VCaP (cell line): ENCODE measurements at regions not wholly inside any gene's neighbourhood (a gene's known extent, or its start where the extent isn't known, plus 50 kb on each side); places are given as distances from the start of the nearest gene placed in this dataset.

ENCODE experiments used
- H3K27ac ChIP-seq: fragments of 450-650 bp; 2 replicates; pipeline ENCODE4 v1.5.1; 2017
- TF ChIP-seq, protein P1 (sequence below): fragments of 450-650 bp; conservative IDR thresholded peaks from 2 replicates; pipeline ENCODE4 v1.5.1; 2017; ENCODE audit warnings: mild to moderate bottlenecking, moderate library complexity

- H3K27ac ChIP-seq = no peak overlapping the region
- TF ChIP-seq, protein P1, sequence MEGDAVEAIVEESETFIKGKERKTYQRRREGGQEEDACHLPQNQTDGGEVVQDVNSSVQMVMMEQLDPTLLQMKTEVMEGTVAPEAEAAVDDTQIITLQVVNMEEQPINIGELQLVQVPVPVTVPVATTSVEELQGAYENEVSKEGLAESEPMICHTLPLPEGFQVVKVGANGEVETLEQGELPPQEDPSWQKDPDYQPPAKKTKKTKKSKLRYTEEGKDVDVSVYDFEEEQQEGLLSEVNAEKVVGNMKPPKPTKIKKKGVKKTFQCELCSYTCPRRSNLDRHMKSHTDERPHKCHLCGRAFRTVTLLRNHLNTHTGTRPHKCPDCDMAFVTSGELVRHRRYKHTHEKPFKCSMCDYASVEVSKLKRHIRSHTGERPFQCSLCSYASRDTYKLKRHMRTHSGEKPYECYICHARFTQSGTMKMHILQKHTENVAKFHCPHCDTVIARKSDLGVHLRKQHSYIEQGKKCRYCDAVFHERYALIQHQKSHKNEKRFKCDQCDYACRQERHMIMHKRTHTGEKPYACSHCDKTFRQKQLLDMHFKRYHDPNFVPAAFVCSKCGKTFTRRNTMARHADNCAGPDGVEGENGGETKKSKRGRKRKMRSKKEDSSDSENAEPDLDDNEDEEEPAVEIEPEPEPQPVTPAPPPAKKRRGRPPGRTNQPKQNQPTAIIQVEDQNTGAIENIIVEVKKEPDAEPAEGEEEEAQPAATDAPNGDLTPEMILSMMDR = no peak
Measured at GRCh38 chr20:10826111-10826510, 152.3 kb upstream of the JAG1 start.

- no peak overlapping the region for H3K27ac ChIP-seq
- TF ChIP-seq, protein P1 = no peak
Measured at GRCh38 chr20:10828180-10828579, 154.4 kb upstream of the JAG1 start.

- no peak overlapping the region for H3K27ac ChIP-seq
- TF ChIP-seq, protein P1 = no peak
Measured at GRCh38 chr20:10832141-10832540, 158.3 kb upstream of the JAG1 start.

- no peak overlapping the region for H3K27ac ChIP-seq
- TF ChIP-seq, protein P1 = no peak
Measured at GRCh38 chr20:10837901-10838300, 164.1 kb upstream of the JAG1 start.

GRCh38 chr20:10842116-10842515, 168.3 kb upstream of the JAG1 start:
- H3K27ac ChIP-seq = peak overlapping the region; percentile 26; the same call in 1 of the 2 replicates
- TF ChIP-seq, protein P1 = no peak

DNA sequence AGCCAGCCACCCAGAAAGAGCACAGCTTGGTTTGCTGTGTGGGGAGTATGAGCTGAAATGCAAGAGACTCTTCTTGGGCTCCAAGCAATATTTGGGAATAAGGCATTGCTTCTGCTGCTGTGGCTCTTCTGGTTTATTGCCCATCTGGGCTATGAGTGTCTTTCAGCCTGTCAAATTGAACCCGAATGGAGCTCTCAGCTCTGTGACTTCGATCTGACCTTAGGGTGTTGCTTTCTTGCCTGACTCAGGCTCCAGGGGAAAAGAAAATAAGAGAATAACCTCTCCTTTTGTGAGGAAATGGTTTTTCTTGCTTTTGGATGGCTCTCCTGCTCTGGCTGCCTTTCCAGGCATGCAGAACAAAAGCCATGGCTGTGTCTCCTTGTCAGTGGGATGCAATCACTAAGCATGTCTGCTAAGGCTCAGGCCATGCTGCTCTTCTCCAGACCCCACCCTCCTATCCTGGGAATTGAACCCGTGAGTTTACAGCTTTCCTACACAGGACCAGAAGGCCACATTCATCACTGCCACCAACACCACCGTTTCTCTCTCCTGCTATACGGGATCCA, 169.4 kb upstream of the JAG1 start:
- H3K27ac ChIP-seq = no peak overlapping the region

DNA sequence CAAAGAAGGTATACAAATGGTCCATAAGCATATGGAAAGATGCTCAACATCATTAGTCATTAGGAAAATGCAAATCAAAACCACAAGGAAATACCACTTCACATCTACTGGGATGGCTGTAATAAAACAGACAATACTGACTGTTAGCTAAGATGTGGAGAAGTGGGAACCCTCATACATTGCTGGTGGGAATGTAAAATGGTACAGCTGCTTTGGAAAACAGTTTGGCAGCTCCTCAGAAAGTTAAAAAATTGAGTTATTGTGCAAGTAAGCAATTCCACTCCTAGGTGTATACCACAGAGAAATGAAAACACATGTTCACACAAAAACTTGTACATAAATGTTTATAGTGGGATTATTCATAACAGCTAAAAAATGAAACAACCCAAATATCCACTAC, 173.0 kb upstream of the JAG1 start:
- H3K27ac ChIP-seq = no peak overlapping the region
- TF ChIP-seq, protein P1 = no peak

More for the DNA sequence above, 169.4 kb upstream of the JAG1 start:
- TF ChIP-seq, protein P1 = no peak
